HEK293T (cell line): ENCODE measurements at regions not wholly inside any gene's neighbourhood (a gene's known extent, or its start where the extent isn't known, plus 50 kb on each side); places are given as distances from the start of the nearest gene placed in this dataset.

Experiments
- ARNT ChIP-seq: fragments of 450-650 bp; IDR thresholded peaks from 2 replicates; pipeline ENCODE4 v1.6.1; 2017; ENCODE audit warnings: mild to moderate bottlenecking
- BHLHE40 ChIP-seq: fragments of 450-650 bp; IDR thresholded peaks from 2 replicates; pipeline ENCODE4 v1.6.1; 2016; ENCODE audit warnings: mild to moderate bottlenecking, moderate library complexity, borderline replicate concordance
- CTBP1 ChIP-seq: fragments of 450-650 bp; IDR thresholded peaks from 2 replicates; pipeline ENCODE4 v1.6.1; 2016; ENCODE audit warnings: borderline replicate concordance
- FOXA1 ChIP-seq: fragments of 450-650 bp; IDR thresholded peaks from 2 replicates; pipeline ENCODE4 v1.6.1; 2016; ENCODE audit warnings: mild to moderate bottlenecking
- FOXM1 ChIP-seq: fragments of 450-650 bp; IDR thresholded peaks from 2 replicates; pipeline ENCODE4 v1.6.1; 2017; ENCODE audit warnings: mild to moderate bottlenecking, borderline replicate concordance
- L3MBTL2 ChIP-seq: fragments of 450-650 bp; conservative IDR thresholded peaks from 2 replicates; pipeline ENCODE4 v1.6.1; 2016; ENCODE audit warnings: mild to moderate bottlenecking
- NFRKB ChIP-seq: fragments of 450-650 bp; IDR thresholded peaks from 2 replicates; pipeline ENCODE4 v1.6.1; 2016; ENCODE audit warnings: mild to moderate bottlenecking, moderate library complexity
- SP1 ChIP-seq: fragments of 450-650 bp; IDR thresholded peaks from 2 replicates; pipeline ENCODE4 v1.6.1; 2017
- TARDBP ChIP-seq: fragments of 450-650 bp; IDR thresholded peaks from 2 replicates; pipeline ENCODE4 v1.6.1; 2016
- ZNF384 ChIP-seq: fragments of 450-650 bp; IDR thresholded peaks from 2 replicates; pipeline ENCODE4 v1.6.1; 2016

- TF ChIP-seq SP1, result no peak
- no peak for TF ChIP-seq CTBP1
- TF ChIP-seq L3MBTL2, result no peak
- TF ChIP-seq BHLHE40, result no peak
- TF ChIP-seq TARDBP, result no peak
- no peak for TF ChIP-seq ZNF384
- TF ChIP-seq ARNT, result no peak
- TF ChIP-seq NFRKB, result no peak
- TF ChIP-seq FOXM1, result no peak
- TF ChIP-seq FOXA1, result no peak
Observed at GRCh38 chr13:21823416-21823815, 152.5 kb downstream of the FGF9 start.
